OCI-LY3 (cell line): ENCODE measurements at regions not wholly inside any gene's neighbourhood (a gene's known extent, or its start where the extent isn't known, plus 50 kb on each side); places are given as distances from the start of the nearest gene placed in this dataset.

Experiments
- EZH2phosphoT487 ChIP-seq: fragments of 200-600 bp; shearing (Covaris generic); IDR thresholded peaks from 2 replicates; pipeline ENCODE4 v1.6.1; 2018; ENCODE audit warnings: antibody characterized with exemption, mixed run types, low read depth
- TF ChIP-seq, protein P1 (sequence below): fragments of 200-600, 300-600 bp; sonication (generic); IDR thresholded peaks from 2 replicates; pipeline ENCODE4 v1.5.1; 2014; ENCODE audit warnings: antibody characterized with exemption, low read length, low read depth

DNA sequence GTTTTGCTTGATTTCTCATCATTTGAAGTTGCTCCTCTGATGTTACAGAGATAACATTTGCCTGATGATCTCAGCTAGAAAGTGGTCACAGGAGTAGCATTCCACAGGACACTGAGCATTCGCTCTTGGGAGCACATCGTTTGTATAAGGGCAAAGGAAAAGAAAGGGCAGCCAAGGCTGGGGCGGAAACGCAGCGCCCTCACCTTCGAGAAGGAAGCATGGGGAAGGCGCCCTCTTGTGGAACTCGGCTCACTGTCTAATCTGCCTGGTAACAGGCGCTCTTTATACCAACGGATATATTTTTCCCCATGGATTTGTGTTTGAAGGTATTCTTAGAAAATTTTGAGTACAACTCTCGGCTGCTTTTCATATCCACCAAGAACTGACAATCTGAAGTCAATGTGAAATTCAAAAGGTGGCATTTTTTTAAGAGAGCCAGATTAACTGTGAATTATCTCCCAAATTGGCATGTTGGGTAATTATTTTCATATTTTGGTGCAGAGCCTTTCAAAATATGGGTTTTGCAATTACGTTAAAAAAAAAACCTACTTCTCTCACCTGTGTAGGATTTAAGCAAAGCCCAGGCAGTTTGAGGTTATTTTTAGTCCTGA is 172.7 kb downstream of the CAND1 start:
- TF ChIP-seq, protein P1, sequence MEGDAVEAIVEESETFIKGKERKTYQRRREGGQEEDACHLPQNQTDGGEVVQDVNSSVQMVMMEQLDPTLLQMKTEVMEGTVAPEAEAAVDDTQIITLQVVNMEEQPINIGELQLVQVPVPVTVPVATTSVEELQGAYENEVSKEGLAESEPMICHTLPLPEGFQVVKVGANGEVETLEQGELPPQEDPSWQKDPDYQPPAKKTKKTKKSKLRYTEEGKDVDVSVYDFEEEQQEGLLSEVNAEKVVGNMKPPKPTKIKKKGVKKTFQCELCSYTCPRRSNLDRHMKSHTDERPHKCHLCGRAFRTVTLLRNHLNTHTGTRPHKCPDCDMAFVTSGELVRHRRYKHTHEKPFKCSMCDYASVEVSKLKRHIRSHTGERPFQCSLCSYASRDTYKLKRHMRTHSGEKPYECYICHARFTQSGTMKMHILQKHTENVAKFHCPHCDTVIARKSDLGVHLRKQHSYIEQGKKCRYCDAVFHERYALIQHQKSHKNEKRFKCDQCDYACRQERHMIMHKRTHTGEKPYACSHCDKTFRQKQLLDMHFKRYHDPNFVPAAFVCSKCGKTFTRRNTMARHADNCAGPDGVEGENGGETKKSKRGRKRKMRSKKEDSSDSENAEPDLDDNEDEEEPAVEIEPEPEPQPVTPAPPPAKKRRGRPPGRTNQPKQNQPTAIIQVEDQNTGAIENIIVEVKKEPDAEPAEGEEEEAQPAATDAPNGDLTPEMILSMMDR, result peak; percentile 82
- TF ChIP-seq EZH2phosphoT487, result no peak
